ENCODE measurements at regions not wholly inside any gene's neighbourhood (a gene's known extent, or its start where the extent isn't known, plus 50 kb on each side); places are given as distances from the start of the nearest gene placed in this dataset.

DNA sequence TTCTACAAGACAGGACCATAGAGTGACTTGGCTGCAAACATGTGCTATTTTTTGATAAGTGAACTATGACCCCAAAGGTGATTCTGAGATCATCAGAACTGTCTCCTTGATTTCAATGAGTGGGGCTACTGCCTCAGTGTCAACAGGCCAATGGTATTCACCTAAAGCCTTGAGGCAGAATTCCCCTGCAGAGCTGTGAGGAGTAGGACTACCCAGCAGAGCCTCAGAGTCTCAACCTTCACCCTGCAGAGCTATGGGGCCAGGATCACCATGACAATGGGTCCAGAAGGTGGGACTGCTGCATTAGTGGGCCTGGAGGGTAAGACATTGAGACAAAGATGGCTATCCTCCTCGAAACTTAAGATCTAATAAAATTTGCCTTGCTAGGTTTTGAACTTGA, 1668.2 kb upstream of the SLC39A10 start:
- POLR2A ChIA-PET, result no interaction called here
- no peaks in the 10 kb centered on the region for H3K36me3 ChIP-seq (ENCODE audit: control insufficient read depth, insufficient read depth, low read length)
- H3K4me1 ChIP-seq, result no peaks in the 10 kb centered on the region
- TF ChIP-seq, protein P1, sequence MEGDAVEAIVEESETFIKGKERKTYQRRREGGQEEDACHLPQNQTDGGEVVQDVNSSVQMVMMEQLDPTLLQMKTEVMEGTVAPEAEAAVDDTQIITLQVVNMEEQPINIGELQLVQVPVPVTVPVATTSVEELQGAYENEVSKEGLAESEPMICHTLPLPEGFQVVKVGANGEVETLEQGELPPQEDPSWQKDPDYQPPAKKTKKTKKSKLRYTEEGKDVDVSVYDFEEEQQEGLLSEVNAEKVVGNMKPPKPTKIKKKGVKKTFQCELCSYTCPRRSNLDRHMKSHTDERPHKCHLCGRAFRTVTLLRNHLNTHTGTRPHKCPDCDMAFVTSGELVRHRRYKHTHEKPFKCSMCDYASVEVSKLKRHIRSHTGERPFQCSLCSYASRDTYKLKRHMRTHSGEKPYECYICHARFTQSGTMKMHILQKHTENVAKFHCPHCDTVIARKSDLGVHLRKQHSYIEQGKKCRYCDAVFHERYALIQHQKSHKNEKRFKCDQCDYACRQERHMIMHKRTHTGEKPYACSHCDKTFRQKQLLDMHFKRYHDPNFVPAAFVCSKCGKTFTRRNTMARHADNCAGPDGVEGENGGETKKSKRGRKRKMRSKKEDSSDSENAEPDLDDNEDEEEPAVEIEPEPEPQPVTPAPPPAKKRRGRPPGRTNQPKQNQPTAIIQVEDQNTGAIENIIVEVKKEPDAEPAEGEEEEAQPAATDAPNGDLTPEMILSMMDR (IDR thresholded peaks at IDR 0.05; ENCODE audit: insufficient read depth in 1 of 2, low read depth in 1 of 2, low read length in 1 of 2, severe bottlenecking in 1 of 2, unreplicated experiment in 1 of 2), result no peak
- CTCF ChIA-PET, result no interaction called here
- H3K27ac Mint-ChIP-seq (ENCODE audit: unreplicated experiment), result no peak overlapping the region
- H3K4me3 ChIP-seq (ENCODE audit: low read depth, low read length), result no peak overlapping the region
- no peak for DNase-seq
- H3K4me3 Mint-ChIP-seq (ENCODE audit: unreplicated experiment), result no peak overlapping the region
- BruUV-seq (replicated peaks), result no TSS peak
- no peaks in the 10 kb centered on the region for H3K27me3 Mint-ChIP-seq (ENCODE audit: insufficient read depth, unreplicated experiment)
- H3K27me3 ChIP-seq (replicated peaks; ENCODE audit: control insufficient read depth, insufficient read depth, low read length), result no peaks in the 10 kb centered on the region
- no peaks in the 10 kb centered on the region for H3K9me3 ChIP-seq
- no peaks in the 10 kb centered on the region for H3K4me1 Mint-ChIP-seq (ENCODE audit: low read depth, unreplicated experiment)
- H3K9me3 Mint-ChIP-seq (ENCODE audit: unreplicated experiment), result no peaks in the 10 kb centered on the region
- no peaks in the 10 kb centered on the region for H3K36me3 Mint-ChIP-seq (ENCODE audit: insufficient read depth, unreplicated experiment)
- intact Hi-C loops (cut with micrococcal nuclease; ENCODE audit: unreplicated experiment), result no loop called here

DNA sequence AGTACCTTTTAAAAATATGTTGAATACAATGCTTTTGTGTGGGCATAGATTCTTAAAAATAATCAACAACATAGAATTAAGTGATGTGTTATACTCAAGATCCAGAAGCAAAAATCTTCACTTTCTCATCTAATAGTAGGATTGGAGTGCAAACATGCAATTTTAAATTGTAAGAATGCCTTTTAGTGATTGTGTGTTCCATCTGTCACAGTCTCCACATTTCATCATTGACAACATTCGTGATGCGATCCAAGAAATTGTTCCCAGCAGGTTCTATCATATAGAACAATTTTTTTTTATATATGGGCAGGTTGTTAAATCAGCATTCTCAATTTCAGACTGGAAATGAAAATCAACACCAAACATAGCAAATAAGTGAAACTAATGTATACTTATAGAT, 1671.8 kb upstream of the SLC39A10 start:
- POLR2A ChIA-PET, result no interaction called here
- no peak for DNase-seq
- TF ChIP-seq, protein P1 (IDR thresholded peaks at IDR 0.05; ENCODE audit: insufficient read depth in 1 of 2, low read depth in 1 of 2, low read length in 1 of 2, severe bottlenecking in 1 of 2, unreplicated experiment in 1 of 2), result no peak
- intact Hi-C loops (cut with micrococcal nuclease; ENCODE audit: unreplicated experiment), result no loop called here
- Histone ChIP-seq H3K27me3 (replicated peaks; ENCODE audit: control insufficient read depth, insufficient read depth, low read length) (no peaks in the 10 kb centered on the region), H3K9me3 (no peaks in the 10 kb centered on the region), H3K4me3 (ENCODE audit: low read depth, low read length) (no peak overlapping the region), H3K36me3 (ENCODE audit: control insufficient read depth, insufficient read depth, low read length) (no peaks in the 10 kb centered on the region), H3K4me1 (no peaks in the 10 kb centered on the region)
- Mint-ChIP-seq H3K27me3 (ENCODE audit: insufficient read depth, unreplicated experiment) (no peaks in the 10 kb centered on the region), H3K4me1 (ENCODE audit: low read depth, unreplicated experiment) (no peaks in the 10 kb centered on the region), H3K9me3 (ENCODE audit: unreplicated experiment) (no peaks in the 10 kb centered on the region), H3K27ac (ENCODE audit: unreplicated experiment) (no peak overlapping the region), H3K36me3 (ENCODE audit: insufficient read depth, unreplicated experiment) (no peaks in the 10 kb centered on the region), H3K4me3 (ENCODE audit: unreplicated experiment) (no peak overlapping the region)
- BruUV-seq (replicated peaks), result no TSS peak
- CTCF ChIA-PET, result no interaction called here

DNA sequence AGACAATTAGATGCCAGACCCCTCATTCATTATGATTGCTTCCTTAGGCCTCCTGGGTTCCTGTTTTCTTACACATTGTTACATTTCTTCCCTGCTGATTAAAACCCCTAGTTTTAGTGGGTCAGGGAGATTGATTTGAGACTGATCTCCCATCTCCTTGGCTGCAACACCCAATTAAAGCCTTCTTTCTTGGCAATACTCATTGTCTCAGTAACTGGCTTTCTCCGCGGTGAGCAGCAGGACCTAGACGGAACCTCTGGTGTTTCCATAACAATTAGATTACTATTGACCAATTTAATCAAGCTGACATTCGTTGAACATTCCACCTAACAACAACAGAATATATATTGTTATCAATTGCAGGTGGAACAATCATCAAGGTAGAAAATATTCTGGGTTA, 1676.4 kb upstream of the SLC39A10 start:
- no peak overlapping the region for H3K27ac Mint-ChIP-seq (ENCODE audit: unreplicated experiment)
- no peak overlapping the region for H3K4me3 Mint-ChIP-seq (ENCODE audit: unreplicated experiment)
- intact Hi-C loops (cut with micrococcal nuclease; ENCODE audit: unreplicated experiment), result no loop called here
- no TSS peak for BruUV-seq (replicated peaks)
- H3K36me3 Mint-ChIP-seq (ENCODE audit: insufficient read depth, unreplicated experiment), result no peaks in the 10 kb centered on the region
- Histone ChIP-seq H3K4me3 (ENCODE audit: low read depth, low read length) (no peak overlapping the region), H3K9me3 (no peaks in the 10 kb centered on the region), H3K4me1 (no peaks in the 10 kb centered on the region), H3K27me3 (replicated peaks; ENCODE audit: control insufficient read depth, insufficient read depth, low read length) (no peaks in the 10 kb centered on the region), H3K36me3 (ENCODE audit: control insufficient read depth, insufficient read depth, low read length) (no peaks in the 10 kb centered on the region)
- POLR2A ChIA-PET, result no interaction called here
- TF ChIP-seq, protein P1 (IDR thresholded peaks at IDR 0.05; ENCODE audit: insufficient read depth in 1 of 2, low read depth in 1 of 2, low read length in 1 of 2, severe bottlenecking in 1 of 2, unreplicated experiment in 1 of 2), result no peak
- no peaks in the 10 kb centered on the region for H3K4me1 Mint-ChIP-seq (ENCODE audit: low read depth, unreplicated experiment)
- H3K9me3 Mint-ChIP-seq (ENCODE audit: unreplicated experiment), result peaks cover 8% of the 10 kb centered on the region
- DNase-seq, result no peak
- CTCF ChIA-PET, result no interaction called here
- no peaks in the 10 kb centered on the region for H3K27me3 Mint-ChIP-seq (ENCODE audit: insufficient read depth, unreplicated experiment)
